ENCODE measurements at regions not wholly inside any gene's neighbourhood (a gene's known extent, or its start where the extent isn't known, plus 50 kb on each side); places are given as distances from the start of the nearest gene placed in this dataset.

- Histone ChIP-seq H3K4me3 (ENCODE audit: low read depth, low read length) (no peak overlapping the region), H3K36me3 (ENCODE audit: control insufficient read depth, insufficient read depth, low read length) (no peaks in the 10 kb centered on the region), H3K27me3 (ENCODE audit: control insufficient read depth, insufficient read depth, low read length) (no peaks in the 10 kb centered on the region)
- ChIA-PET CTCF (no interaction called here), POLR2A (no interaction called here)
- TF ChIP-seq CTCF (IDR thresholded peaks at IDR 0.05; ENCODE audit: insufficient read depth, low read depth, low read length): no peak
- DNase-seq (ENCODE audit: low read depth): no peak
These were observed 132.8 kb upstream of the GALNT5 start for GRCh38 chr2:157124731-157125130.

GRCh38 chr2:157125685-157126084 lies 131.8 kb upstream of the GALNT5 start:
- Histone ChIP-seq H3K27me3 (ENCODE audit: control insufficient read depth, insufficient read depth, low read length) (no peaks in the 10 kb centered on the region), H3K4me3 (ENCODE audit: low read depth, low read length) (no peak overlapping the region), H3K36me3 (ENCODE audit: control insufficient read depth, insufficient read depth, low read length) (no peaks in the 10 kb centered on the region)
- TF ChIP-seq CTCF (IDR thresholded peaks at IDR 0.05; ENCODE audit: insufficient read depth, low read depth, low read length): no peak
- DNase-seq (ENCODE audit: low read depth): no peak
- POLR2A ChIA-PET: no interaction called here
- CTCF ChIA-PET: interaction anchor here (1.3 kb wide), 1 partner anchor 18 kb away, joined by 3 read pairs; no protein-coding TSS in a partner anchor

- CTCF ChIA-PET: no interaction called here
- TF ChIP-seq CTCF (IDR thresholded peaks at IDR 0.05; ENCODE audit: insufficient read depth, low read depth, low read length): no peak
- Histone ChIP-seq H3K4me3 (ENCODE audit: low read depth, low read length) (no peak overlapping the region), H3K27me3 (ENCODE audit: control insufficient read depth, insufficient read depth, low read length) (no peaks in the 10 kb centered on the region), H3K36me3 (ENCODE audit: control insufficient read depth, insufficient read depth, low read length) (no peaks in the 10 kb centered on the region)
- DNase-seq (ENCODE audit: low read depth): no peak
- POLR2A ChIA-PET: no interaction called here
These were observed 130.1 kb upstream of the GALNT5 start for GRCh38 chr2:157127249-157128012.

GRCh38 chr2:157143901-157144300 lies 113.6 kb upstream of the GALNT5 start:
- ChIA-PET POLR2A (no interaction called here), CTCF (interaction anchor here (0.9 to 1.5 kb wide), 2 partner anchors 18 to 19 kb away, joined by 3 read pairs; no protein-coding TSS in a partner anchor)

GRCh38 chr2:157149270-157149669 lies 108.2 kb upstream of the GALNT5 start:
- ChIA-PET POLR2A (no interaction called here), CTCF (no interaction called here)
- Histone ChIP-seq H3K27me3 (ENCODE audit: control insufficient read depth, insufficient read depth, low read length) (no peaks in the 10 kb centered on the region), H3K36me3 (ENCODE audit: control insufficient read depth, insufficient read depth, low read length) (no peaks in the 10 kb centered on the region), H3K4me3 (ENCODE audit: low read depth, low read length) (no peak overlapping the region)
- no peak for DNase-seq (ENCODE audit: low read depth)
- no peak for TF ChIP-seq CTCF (IDR thresholded peaks at IDR 0.05; ENCODE audit: insufficient read depth, low read depth, low read length)

More at GRCh38 chr2:157143901-157144300, 113.6 kb upstream of the GALNT5 start:
- no peaks in the 10 kb centered on the region for H3K27me3 ChIP-seq (ENCODE audit: control insufficient read depth, insufficient read depth, low read length)
- H3K36me3 ChIP-seq (ENCODE audit: control insufficient read depth, insufficient read depth, low read length): no peaks in the 10 kb centered on the region
- no peak for DNase-seq (ENCODE audit: low read depth)
- no peak overlapping the region for H3K4me3 ChIP-seq (ENCODE audit: low read depth, low read length)
- TF ChIP-seq CTCF (IDR thresholded peaks at IDR 0.05; ENCODE audit: insufficient read depth, low read depth, low read length): no peak

Measured in BJ (cell line).